MM.1S (cell line): ENCODE measurements at regions not wholly inside any gene's neighbourhood (a gene's known extent, or its start where the extent isn't known, plus 50 kb on each side); places are given as distances from the start of the nearest gene placed in this dataset.
"Not testable (repeated sequence)": the region's sequence is repeated elsewhere in the genome, so short reads cannot be mapped to it uniquely, and the experiment has no call there.

Experiments used
- DNase-seq: peaks from one replicate; pipeline ENCODE4 v3.0.0-alpha.2; 2015
- H2AFZ ChIP-seq: fragments of 300-600 bp; sonication (generic); 2 replicates; pipeline ENCODE4 v1.6.0; 2016; ENCODE audit warnings: antibody characterized with exemption, low read length
- H3F3A ChIP-seq: fragments of 300-600 bp; sonication (generic); 2 replicates; pipeline ENCODE4 v1.6.1; 2016; ENCODE audit warnings: mild to moderate bottlenecking, antibody characterized with exemption, low read length, moderate library complexity, mixed read lengths; ENCODE audit not compliant: insufficient read depth
- H3K27ac ChIP-seq: fragments of 300-600 bp; sonication (generic); 2 replicates; pipeline ENCODE4 v1.5.1; 2016; ENCODE audit warnings: mild to moderate bottlenecking, low read length
- H3K27me3 ChIP-seq: fragments of 300-600 bp; sonication (generic); replicated peaks from 2 replicates; pipeline ENCODE4 v1.6.0; 2016; ENCODE audit warnings: low read length; ENCODE audit not compliant: insufficient read depth
- H3K36me3 ChIP-seq: fragments of 300-600 bp; sonication (generic); replicated peaks from 2 replicates; pipeline ENCODE4 v1.6.1; 2016; ENCODE audit warnings: mild to moderate bottlenecking, low read length, mixed read lengths; ENCODE audit not compliant: insufficient read depth
- H3K4me1 ChIP-seq: fragments of 300-600 bp; sonication (generic); 2 replicates; pipeline ENCODE4 v1.6.1; 2016; ENCODE audit warnings: low read length, mixed read lengths
- H3K4me2 ChIP-seq: fragments of 300-600 bp; sonication (generic); 2 replicates; pipeline ENCODE4 v1.6.0; 2016; ENCODE audit warnings: low read depth, low read length
- H3K4me3 ChIP-seq: fragments of 300-600 bp; sonication (generic); 2 replicates; pipeline ENCODE4 v1.5.1; 2016; ENCODE audit warnings: low read length, mixed read lengths
- H3K79me2 ChIP-seq: fragments of 300-600 bp; sonication (generic); 2 replicates; pipeline ENCODE4 v1.6.1; 2016; ENCODE audit warnings: mixed run types, low read length, mixed read lengths
- H3K9ac ChIP-seq: fragments of 300-600 bp; sonication (generic); 2 replicates; pipeline ENCODE4 v1.6.1; 2016; ENCODE audit warnings: low read length, mixed read lengths
- H3K9me2 ChIP-seq: fragments of 300-600 bp; sonication (generic); replicated peaks from 2 replicates; pipeline ENCODE4 v1.6.1; 2016; ENCODE audit warnings: mild to moderate bottlenecking, low read length, mixed read lengths; ENCODE audit not compliant: insufficient read depth
- H3K9me3 ChIP-seq: fragments of 300-600 bp; sonication (generic); replicated peaks from 2 replicates; pipeline ENCODE4 v1.6.1; 2016; ENCODE audit warnings: mild to moderate bottlenecking, low read length, mixed read lengths; ENCODE audit not compliant: insufficient read depth
- H4K20me1 ChIP-seq: fragments of 300-600 bp; sonication (generic); 2 replicates; pipeline ENCODE4 v1.6.1; 2016; ENCODE audit warnings: mild to moderate bottlenecking, low read length, moderate library complexity, mixed read lengths; ENCODE audit not compliant: insufficient read depth
- CTCF ChIP-seq: fragments of 300-600 bp; sonication (generic); IDR thresholded peaks from 2 replicates; pipeline ENCODE4 v1.5.1; 2016; ENCODE audit warnings: antibody characterized with exemption, low read length, mixed read lengths
- EZH2 ChIP-seq: fragments of 300-600 bp; sonication (generic); optimal IDR thresholded peaks from 2 replicates; pipeline ENCODE3; 2017; ENCODE audit warnings: low read depth, mild to moderate bottlenecking, antibody characterized with exemption, low read length, mixed read lengths
- EZH2phosphoT487 ChIP-seq: fragments of 300-600 bp; sonication (generic); IDR thresholded peaks from 2 replicates; pipeline ENCODE4 v1.6.1; 2018; ENCODE audit warnings: antibody characterized with exemption, low read length

GRCh38 chr3:153246806-153247205, 84.8 kb downstream of the RAP2B start:
- no peaks in the 10 kb centered on the region for H3K4me1 ChIP-seq
- H3K36me3 ChIP-seq, result no peaks in the 10 kb centered on the region
- H3K27ac ChIP-seq, result no peak overlapping the region
- H3F3A ChIP-seq, result no peaks in the 10 kb centered on the region
- no peak overlapping the region for H3K9ac ChIP-seq
- no peaks in the 10 kb centered on the region for H3K79me2 ChIP-seq
- no peak overlapping the region for H3K4me2 ChIP-seq
- no peaks in the 10 kb centered on the region for H3K9me2 ChIP-seq
- no peak overlapping the region for H3K4me3 ChIP-seq
- no peak overlapping the region for H2AFZ ChIP-seq
- no peaks in the 10 kb centered on the region for H3K27me3 ChIP-seq
- no peaks in the 10 kb centered on the region for H4K20me1 ChIP-seq
- H3K9me3 ChIP-seq, result no peaks in the 10 kb centered on the region
- DNase-seq, result no peak
- TF ChIP-seq EZH2phosphoT487, result no peak

- Histone ChIP-seq H3K4me3 (no peak overlapping the region), H3K36me3 (no peaks in the 10 kb centered on the region), H3K27ac (no peak overlapping the region), H3F3A (no peaks in the 10 kb centered on the region), H3K9me3 (no peaks in the 10 kb centered on the region), H2AFZ (no peak overlapping the region), H3K4me1 (no peaks in the 10 kb centered on the region), H3K79me2 (no peaks in the 10 kb centered on the region), H3K27me3 (no peaks in the 10 kb centered on the region), H3K9ac (no peak overlapping the region), H3K4me2 (no peak overlapping the region), H4K20me1 (no peaks in the 10 kb centered on the region), H3K9me2 (no peaks in the 10 kb centered on the region)
- DNase-seq, result no peak
- TF ChIP-seq EZH2 (no peak), CTCF (no peak), EZH2phosphoT487 (no peak)
These were observed 85.6 kb downstream of the RAP2B start for GRCh38 chr3:153247331-153248330.

GRCh38 chr3:153248835-153249234, 86.8 kb downstream of the RAP2B start:
- H3F3A ChIP-seq, DNase-seq, H2AFZ ChIP-seq, H3K27me3 ChIP-seq, H3K36me3 ChIP-seq, H3K79me2 ChIP-seq, H3K27ac ChIP-seq, H3K4me3 ChIP-seq, H3K9me3 ChIP-seq, H3K4me1 ChIP-seq, H3K9me2 ChIP-seq, H4K20me1 ChIP-seq, H3K9ac ChIP-seq, H3K4me2 ChIP-seq: not testable (repeated sequence)

GRCh38 chr3:153249906-153250305, 87.9 kb downstream of the RAP2B start:
- H3K9me2 ChIP-seq, result no peaks in the 10 kb centered on the region
- TF ChIP-seq CTCF, result no peak
- TF ChIP-seq EZH2, result no peak
- no peaks in the 10 kb centered on the region for H4K20me1 ChIP-seq
- H3K9me3 ChIP-seq, result no peaks in the 10 kb centered on the region
- no peak overlapping the region for H3K4me3 ChIP-seq
- H3K9ac ChIP-seq, result no peak overlapping the region
- no peak overlapping the region for H2AFZ ChIP-seq
- H3K36me3 ChIP-seq, result no peaks in the 10 kb centered on the region
- H3K27ac ChIP-seq, result no peak overlapping the region
- H3F3A ChIP-seq, result no peaks in the 10 kb centered on the region
- no peak for DNase-seq
- H3K4me2 ChIP-seq, result no peak overlapping the region
- H3K27me3 ChIP-seq, result no peaks in the 10 kb centered on the region
- no peaks in the 10 kb centered on the region for H3K4me1 ChIP-seq
- H3K79me2 ChIP-seq, result no peaks in the 10 kb centered on the region
